Right ventricle myocardium inferior (tissue), 1 donor: ENCODE measurements at regions not wholly inside any gene's neighbourhood (a gene's known extent, or its start where the extent isn't known, plus 50 kb on each side); places are given as distances from the start of the nearest gene placed in this dataset.
"Not testable (repeated sequence)": the region's sequence is repeated elsewhere in the genome, so short reads cannot be mapped to it uniquely, and the experiment has no call there.

ENCODE experiments used
- ATAC-seq: fragments of 200-7000 bp; cut with Tn5 transposase; one replicate; pipeline ENCODE4 v1.9.1; 2020; ENCODE audit warnings: mild to moderate bottlenecking, moderate library complexity
- DNase-seq: peaks from one replicate; pipeline ENCODE4 v3.0.0; 2021; ENCODE audit errors: missing footprints
- intact Hi-C: fragments of 100-400 bp; cut with DNase I; formaldehyde crosslinking; loops from one replicate; pipeline ENCODE4 v1.11.0; 2022
- donor health status: DM: no; HTN: yes; CAD: no; lungs with severe emphysema.

DNA sequence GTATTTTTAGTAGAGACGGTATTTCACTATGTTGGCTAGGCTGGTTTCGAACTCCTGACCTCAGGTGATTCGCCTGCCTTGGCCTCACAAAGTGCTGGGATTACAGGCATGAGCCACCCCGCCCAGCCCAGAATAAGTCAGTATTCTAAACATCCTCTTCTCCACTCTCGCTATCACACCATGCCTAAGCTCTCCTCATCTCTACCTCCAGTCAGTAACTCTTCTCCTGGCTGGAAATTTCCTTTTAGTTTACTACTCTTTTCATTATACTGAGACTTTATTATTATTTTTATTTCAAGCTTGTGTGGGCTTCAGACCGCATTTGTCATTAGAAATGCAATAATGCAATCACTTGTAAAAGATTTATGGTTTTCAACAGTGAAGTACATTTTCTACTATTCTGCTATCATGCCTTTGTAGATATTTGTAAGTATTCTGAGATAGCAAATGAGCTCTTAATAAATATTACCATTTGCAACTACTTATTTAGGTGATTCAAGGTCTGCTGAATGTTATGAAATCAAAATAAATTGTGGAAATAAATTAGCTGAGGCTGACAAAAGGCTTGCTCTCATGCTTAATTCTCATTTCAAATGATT is 617.3 kb upstream of the GOT2 start:
- DNase-seq (no peak), ATAC-seq (no peak)
- intact Hi-C loops, result no loop called here

DNA sequence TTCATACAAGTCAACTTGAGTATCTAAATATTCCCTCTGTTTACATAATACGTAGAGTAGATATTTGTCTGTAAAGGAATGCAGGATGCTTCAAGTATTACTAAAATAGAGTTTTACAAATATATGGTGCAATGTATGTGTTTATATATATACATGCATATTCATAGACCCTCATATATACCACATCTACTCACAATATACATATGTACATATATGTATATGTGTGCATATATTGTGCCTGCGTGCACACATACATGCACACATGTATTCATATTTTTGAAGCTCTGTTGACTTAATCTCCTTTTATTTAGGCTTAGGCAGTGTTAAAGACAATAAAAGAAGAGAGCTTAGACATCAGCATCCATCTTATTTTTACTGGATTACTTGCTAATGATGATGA is 616.6 kb upstream of the GOT2 start:
- intact Hi-C loops, result no loop called here
- DNase-seq (no peak), ATAC-seq (no peak)

DNA sequence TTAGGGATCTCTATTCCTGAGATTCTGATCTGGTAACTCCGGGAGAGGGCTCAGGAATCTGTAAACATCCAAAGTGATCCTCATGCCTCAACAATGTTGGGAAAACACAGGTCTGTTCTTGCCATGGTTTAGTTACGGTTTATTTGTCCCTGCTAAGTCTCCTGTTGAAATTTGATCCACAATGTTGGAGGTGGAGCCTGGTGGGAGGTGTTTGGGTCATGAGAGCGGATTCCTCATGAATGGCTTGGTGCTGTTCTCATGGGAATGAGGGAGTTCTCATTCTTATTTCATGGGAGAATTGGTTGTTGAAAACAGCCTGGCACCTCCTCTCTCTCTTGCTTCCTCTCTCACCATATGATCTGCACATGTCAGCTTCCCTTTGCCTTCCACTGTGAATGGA is 608.6 kb upstream of the GOT2 start:
- ATAC-seq (no peak), DNase-seq (no peak)
- intact Hi-C loops, result no loop called here

DNA sequence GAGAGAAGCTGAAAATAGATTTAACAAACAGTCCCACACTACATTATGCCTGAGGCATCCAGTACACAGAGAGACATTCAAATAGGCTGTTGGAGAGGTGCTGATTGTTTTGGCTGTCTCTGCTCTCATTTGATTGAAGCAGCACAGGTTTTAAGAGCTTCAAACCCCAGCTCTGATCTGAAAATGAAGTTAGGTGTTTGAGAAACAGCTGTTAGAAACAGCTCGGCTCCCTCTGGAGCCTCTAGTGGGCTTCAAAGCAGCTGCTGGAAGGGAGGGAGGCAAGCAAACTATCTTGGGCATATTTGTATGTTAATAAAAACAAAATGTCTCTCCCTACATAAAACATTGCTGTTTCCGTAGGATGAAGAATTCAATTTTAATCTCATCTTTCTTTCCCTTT is 607.3 kb upstream of the GOT2 start:
- DNase-seq (no peak), ATAC-seq (no peak)
- intact Hi-C loops, result no loop called here

DNA sequence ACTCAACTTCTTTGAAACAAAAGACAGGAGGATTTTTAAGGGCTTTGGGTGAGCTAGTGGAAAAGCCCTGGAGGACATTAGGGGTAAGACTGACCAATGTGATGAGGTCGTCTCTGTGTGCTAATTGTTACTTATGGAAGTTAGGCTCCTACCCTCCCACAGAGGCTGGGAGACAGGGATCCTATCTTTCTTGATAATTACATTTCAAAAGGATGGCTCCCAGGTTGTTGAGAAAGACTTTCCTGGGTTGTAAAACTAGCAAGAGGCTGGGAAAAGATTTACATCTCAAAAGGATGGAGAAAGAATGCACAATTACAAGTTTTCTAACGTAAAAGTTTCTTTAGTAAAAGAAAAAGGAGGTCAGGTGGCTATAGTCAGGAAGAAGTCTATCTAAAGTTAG is 605.8 kb upstream of the GOT2 start:
- intact Hi-C loops, result no loop called here
- no peak for DNase-seq
- ATAC-seq, result no peak

DNA sequence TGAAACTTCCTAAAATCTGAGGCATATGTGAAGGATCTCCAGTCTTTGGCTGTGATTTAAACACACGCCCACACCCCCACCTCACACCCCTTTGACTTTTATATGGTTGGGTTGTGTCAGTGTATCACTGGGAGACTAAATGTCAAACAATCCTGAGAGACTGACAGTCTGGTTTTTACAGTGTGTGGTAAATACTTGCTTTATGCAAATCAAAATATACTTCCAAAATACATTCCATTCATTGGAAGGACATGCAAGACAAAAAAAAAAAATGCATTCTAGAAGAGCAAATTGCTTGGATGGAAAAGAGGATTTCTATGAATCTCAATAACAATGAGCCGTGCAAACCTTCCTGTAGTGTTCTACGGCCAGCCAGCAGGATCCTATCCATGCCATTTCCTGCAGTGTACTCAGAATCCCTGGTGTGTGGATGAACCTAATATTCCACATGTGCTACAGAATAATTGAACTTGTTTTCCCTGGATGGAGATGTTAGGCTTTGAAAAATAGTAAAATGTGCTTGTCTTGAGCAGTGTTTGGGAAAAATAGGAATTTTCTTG is 602.1 kb upstream of the GOT2 start:
- no peak for DNase-seq
- no peak for ATAC-seq
- intact Hi-C loops, result no loop called here

DNA sequence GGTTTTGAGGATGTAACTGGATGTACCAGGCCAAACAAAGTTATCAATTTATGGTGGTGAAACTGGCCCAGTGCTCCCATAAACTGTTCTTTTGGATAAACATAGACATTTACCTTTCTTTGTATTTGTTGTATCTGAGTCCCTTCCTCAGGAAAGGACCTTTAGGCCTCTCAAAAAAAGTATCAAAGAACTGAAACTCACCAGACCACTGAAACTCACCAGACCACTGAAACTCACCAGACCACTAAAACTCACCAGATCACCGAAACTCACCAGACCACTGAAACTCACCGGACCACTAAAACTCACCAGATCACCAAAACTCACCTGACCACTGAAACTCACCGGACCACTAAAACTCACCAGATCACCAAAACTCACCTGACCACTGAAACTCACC is 597.6 kb upstream of the GOT2 start:
- ATAC-seq, DNase-seq, intact Hi-C loops: not testable (repeated sequence)

DNA sequence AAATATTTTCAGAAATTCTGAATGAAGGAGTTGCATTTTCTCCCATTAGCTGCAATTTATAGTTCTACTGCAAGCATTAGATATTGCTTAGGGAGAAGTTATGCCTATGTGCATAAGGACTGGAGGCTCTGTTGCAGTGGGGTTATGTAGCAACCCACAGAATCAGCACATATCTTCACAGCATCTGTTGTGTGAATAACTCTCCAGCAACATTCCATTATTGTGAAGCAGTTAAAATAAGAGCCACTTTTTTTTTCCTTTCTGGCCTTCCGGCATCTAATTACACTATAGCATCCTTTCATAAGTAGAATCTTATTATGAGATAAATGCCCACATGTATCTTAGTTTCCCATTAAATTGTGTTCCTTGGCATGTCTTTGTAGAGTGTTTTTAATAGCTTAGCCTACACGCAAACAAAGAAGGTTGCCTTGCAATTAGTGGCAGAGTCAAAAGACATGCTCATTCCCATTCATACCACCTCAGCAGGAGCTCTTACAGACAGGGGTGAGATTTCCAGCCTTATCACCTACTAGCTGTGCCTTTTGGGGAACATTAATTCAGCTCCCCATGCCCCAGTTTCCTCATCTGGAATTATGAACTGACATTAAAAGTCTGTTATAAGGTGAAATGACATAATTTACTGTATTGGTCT is 596.0 kb upstream of the GOT2 start:
- ATAC-seq (no peak), DNase-seq (no peak)
- intact Hi-C loops, result no loop called here

DNA sequence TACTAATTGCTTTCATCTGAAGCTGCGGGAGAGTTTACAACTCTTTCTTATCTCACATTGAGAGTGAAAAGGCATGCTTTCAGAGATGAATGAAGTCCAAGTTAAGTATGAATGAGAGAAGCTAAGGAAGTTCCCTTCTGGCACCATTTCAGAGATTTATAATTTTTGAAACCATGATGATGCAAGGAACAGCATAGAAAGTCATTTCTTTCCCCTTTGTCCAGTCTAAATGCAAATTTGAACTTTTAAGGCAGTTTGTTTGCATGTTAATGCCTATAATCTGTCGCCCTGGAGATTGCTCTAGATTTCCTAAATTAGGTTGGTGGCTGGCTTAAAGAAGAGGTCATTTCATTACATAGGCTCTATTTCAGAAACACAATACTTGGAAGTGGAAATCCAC is 594.8 kb upstream of the GOT2 start:
- no peak for DNase-seq
- ATAC-seq, result no peak
- intact Hi-C loops, result no loop called here

DNA sequence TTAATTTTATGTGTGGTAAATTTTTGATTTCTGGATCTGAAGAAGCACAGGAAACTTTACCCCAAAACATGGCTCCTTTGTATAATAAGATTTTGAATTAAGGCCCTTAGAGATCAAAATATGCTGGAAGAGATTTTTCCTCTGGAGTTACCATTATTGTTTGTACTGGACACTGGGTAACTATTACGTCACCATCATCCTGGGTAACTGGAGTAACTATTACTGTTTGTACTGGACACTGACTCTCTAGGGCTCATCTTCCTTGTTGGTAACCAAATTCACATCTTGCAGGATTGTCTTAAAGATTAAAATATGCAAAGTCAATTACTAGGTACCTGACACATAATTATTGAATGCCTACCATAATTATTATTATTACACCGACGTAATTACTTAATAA is 593.8 kb upstream of the GOT2 start:
- intact Hi-C loops, result no loop called here
- ATAC-seq, result no peak
- DNase-seq, result no peak

DNA sequence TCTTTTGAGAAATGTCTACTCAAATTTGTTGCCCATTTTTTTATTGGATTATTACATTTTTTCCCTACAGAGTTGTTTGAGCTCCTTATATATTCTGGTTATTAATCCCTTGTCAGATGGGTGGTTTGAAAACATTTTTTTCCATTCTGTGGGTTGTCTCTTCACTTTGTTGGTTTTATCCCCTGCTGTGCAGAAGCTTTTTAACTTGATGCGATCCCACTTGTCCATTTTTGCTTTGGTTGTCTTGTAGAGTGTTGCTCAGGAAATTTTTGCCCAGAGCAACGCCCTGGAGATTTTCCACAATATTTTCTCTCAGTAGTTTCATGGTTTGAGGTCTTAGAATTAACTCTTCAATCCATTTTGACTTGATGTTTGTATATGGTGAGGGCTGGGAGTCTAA is 592.8 kb upstream of the GOT2 start:
- ATAC-seq (no peak), DNase-seq (no peak)
- intact Hi-C loops, result no loop called here

DNA sequence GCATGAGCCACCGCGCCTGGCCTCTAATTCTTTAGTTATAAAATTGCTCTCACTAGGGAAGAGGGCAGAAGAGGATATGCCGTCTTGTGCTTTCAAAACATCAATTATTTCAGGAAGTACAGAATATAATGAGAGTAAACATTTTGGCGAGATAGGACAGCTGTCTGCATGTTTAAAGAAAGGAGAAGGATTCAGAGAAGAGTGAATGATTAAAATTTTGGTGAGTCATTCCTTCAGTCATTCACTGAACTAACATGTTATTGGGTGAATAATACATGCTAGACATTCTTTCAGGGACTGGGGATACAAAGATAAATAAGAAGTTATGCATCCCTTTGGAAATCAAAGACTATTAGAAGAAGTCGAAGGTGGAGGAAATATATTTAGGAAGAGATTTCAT is 590.3 kb upstream of the GOT2 start:
- DNase-seq (no peak), ATAC-seq (no peak)
- intact Hi-C loops, result no loop called here

DNA sequence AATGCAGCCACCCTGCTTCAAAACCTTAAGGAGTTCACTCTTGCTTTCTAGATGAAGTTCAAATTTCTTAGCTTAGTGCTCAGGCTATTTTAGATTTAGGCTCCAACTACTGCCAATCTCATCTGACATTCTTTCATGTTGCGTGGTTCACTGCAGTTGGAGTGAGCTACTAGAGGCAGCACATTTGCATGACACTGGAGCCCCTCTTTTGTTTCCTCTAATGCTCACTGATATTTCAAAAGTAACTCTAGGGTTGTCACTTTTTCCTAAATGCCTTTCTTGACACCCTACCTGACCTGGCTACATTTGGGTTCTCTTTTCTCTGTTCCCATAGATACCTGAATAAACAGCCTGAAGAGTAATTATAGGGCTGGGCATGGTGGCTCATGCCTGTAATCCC is 586.5 kb upstream of the GOT2 start:
- ATAC-seq (no peak), DNase-seq (no peak)

DNA sequence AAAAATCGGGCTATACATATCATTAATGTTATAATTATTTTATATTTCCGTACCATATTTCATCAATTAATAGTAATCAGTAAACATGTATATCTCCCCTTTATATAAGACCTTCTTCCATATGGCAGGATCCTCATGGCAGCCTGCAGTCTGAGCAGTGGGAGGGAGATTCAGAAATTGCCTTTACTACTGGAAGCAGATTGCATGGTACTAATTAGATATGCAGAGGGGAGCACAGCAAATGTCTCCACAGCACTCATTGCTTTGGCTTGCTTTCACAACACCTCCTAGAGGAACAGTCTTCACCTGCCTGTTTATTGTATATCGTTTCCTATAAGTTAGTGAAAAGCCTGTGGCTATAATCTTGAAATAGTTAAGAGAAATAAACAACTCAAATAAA is 585.8 kb upstream of the GOT2 start:
- ATAC-seq (no peak), DNase-seq (no peak)
- intact Hi-C loops, result no loop called here

More for the DNA sequence above, 586.5 kb upstream of the GOT2 start:
- intact Hi-C loops, result no loop called here

DNA sequence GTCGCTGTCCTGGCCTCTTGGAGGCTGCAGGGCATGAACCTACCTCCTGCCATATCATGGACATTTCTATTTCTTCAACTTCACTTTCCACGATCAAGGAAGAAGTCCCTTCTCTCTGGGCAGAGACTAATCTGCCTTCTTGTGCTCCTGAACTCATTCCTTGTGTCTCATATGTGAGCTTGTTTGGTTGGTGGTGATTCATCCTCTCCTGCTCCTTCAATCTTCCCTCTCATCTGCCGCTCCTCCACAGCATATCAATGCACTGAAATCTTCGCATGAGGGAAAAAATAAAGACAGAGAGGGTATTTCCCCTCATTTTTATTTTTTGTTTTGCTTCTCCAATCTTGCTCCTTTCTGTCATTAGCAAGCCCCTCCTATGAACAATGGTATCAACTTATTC is 571.7 kb upstream of the GOT2 start:
- DNase-seq (no peak), ATAC-seq (no peak)
- intact Hi-C loops, result no loop called here

DNA sequence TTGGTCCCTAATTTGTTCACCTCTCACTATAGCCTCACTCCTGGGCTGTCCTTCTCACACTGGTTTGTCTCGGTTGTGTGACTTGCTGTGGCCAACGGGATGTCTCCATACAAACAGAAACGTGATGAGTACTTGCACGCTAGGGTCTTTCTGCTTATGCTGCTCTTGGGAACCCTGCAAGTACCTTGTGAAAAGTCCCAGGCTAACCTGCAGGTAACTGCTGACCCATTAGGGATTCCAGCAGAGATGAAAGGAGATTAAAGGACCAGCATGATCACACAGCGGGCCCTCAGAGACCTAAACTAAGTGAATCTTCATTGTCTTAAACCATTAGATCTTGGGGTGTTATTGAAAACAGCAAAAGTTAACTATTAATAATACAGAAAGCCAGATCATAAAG is 562.8 kb upstream of the GOT2 start:
- intact Hi-C loops, result no loop called here
- no peak for DNase-seq
- ATAC-seq, result no peak

DNA sequence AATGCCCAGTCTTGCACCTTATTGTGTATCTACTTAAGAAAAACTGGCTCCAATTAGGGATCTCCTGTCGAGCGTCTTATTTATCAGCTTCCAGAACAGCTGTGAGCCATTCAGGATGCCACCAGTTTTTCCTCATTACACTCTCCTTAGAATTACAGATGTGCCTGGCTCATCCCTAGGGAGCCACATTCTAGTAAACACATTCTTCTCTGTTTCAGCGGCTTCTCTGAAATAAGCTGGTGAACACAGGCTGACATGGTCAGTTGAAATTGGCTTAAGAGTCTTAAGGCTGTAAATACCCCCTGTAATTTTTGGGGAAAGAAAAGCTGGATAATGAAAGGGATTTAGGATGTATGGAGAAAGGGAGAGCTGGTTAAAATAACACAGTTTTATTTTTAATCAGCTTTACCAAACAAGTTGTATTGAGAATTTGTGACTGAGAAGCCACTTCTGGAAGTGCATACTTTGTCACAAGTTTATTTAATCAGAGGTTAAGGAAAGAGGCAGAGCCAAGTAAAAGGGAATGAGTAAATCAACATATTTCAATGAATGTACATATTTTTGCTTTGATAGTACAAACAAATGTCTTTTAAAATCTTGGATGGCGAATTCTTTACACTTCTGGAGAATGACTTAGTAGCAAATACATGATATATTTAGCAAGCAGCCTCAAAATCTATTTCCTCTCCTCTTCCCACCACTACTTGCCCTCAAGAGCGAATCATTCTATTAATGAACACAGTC is 562.0 kb upstream of the GOT2 start:
- ATAC-seq (no peak), DNase-seq (no peak)
- intact Hi-C loops, result no loop called here

DNA sequence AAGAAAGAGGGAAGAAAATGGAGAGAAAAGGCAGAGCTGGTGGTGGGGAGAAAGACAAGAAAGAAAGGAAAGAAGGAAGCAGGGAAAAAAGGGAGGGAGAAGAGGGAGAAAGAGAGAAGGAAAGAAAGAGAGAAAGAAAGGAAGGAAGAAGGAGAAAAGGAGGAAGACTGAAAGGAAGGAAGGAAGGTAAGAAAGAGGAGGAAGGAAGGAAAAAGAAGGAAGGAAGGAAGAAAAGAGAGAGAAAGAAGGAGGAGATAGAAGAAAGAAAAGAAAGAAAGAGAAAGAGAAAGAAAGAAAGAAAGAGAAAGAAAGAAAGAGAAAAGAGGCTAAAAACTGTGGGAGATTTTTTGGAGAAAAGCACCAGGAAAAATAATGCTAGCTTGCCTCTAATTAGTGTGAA is 561.4 kb upstream of the GOT2 start:
- DNase-seq, result no peak
- intact Hi-C loops, result no loop called here
- no peak for ATAC-seq

DNA sequence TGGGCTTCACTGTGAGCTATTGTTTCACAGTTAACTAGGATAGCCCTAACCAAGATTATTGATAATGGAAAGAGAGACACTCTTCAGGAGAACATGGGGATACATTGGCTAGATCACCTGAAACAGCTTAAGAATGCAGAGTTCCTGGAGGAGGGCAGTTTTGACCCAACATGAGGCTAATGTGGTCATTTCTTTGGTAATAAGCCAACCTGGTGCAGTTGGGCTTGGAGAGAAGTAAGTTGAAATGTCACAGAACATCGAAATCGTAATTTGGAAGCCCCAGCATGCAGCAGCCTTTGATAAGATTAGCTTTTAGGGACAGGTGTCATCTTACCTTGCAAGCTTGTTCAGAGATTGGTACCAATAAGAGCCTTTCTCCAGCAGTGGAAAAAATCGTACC is 556.6 kb upstream of the GOT2 start:
- ATAC-seq (no peak), DNase-seq (no peak)
- intact Hi-C loops, result no loop called here

DNA sequence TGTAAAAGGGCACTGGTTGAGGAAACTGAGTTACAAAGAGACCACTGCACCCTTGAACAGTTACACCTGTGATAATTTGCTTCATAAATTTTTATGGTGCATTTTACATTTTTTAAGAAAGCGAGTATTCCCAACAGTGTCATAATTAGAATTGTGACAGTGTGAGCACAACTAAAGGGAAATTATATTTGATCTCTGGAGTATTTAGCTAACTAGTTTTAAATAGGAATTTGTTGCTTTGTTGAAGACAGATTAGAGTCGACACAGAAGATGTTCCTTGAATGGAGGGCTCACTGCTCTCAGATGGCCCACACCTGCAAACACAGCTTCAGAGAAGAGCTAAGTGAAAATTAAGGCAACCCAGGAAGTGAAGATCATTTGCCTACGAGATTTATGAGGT is 555.0 kb upstream of the GOT2 start:
- no peak for ATAC-seq
- intact Hi-C loops, result loop anchor here (10.0 kb wide), 1 partner anchor 64 kb away; no protein-coding TSS in a partner anchor

More for the DNA sequence above, 555.0 kb upstream of the GOT2 start:
- no peak for DNase-seq
